ENCODE measurements at regions not wholly inside any gene's neighbourhood (a gene's known extent, or its start where the extent isn't known, plus 50 kb on each side); places are given as distances from the start of the nearest gene placed in this dataset.

DNA sequence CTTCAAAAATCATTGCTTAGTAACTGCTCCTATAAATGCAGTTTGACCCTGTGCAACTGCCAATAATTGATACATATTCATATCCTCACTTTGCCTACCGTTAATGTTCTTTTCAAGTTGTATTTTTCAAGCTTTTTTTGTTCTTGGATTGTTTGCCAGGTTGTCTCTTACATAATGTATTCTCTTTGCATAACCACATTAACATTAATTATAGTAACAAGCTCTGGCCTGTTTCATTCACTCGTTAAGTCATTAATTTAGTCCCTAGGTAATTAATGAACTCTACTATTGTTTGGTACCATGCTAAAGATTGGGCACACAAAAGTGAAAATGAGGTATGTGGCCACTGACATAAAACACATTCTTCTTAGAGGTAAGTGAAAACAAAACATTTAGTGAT, 1338.8 kb downstream of the NSUN3 start:
- Histone ChIP-seq H3K27ac (no peak overlapping the region), H3K9me3 (no peaks in the 10 kb centered on the region), H3K4me3 (no peak overlapping the region), H3K27me3 (no peaks in the 10 kb centered on the region), H3K36me3 (no peaks in the 10 kb centered on the region), H3K4me1 (no peaks in the 10 kb centered on the region)
- TF ChIP-seq, protein P1, sequence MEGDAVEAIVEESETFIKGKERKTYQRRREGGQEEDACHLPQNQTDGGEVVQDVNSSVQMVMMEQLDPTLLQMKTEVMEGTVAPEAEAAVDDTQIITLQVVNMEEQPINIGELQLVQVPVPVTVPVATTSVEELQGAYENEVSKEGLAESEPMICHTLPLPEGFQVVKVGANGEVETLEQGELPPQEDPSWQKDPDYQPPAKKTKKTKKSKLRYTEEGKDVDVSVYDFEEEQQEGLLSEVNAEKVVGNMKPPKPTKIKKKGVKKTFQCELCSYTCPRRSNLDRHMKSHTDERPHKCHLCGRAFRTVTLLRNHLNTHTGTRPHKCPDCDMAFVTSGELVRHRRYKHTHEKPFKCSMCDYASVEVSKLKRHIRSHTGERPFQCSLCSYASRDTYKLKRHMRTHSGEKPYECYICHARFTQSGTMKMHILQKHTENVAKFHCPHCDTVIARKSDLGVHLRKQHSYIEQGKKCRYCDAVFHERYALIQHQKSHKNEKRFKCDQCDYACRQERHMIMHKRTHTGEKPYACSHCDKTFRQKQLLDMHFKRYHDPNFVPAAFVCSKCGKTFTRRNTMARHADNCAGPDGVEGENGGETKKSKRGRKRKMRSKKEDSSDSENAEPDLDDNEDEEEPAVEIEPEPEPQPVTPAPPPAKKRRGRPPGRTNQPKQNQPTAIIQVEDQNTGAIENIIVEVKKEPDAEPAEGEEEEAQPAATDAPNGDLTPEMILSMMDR (IDR thresholded peaks at IDR 0.05) = no peak
- no peak for ATAC-seq
- WGBS, 2 donors = 78 to 87% methylated on average over 2 of the region's 2 CpGs
- DNase-seq = no peak
- intact Hi-C loops (cut with DNase I) = no loop called here

DNA sequence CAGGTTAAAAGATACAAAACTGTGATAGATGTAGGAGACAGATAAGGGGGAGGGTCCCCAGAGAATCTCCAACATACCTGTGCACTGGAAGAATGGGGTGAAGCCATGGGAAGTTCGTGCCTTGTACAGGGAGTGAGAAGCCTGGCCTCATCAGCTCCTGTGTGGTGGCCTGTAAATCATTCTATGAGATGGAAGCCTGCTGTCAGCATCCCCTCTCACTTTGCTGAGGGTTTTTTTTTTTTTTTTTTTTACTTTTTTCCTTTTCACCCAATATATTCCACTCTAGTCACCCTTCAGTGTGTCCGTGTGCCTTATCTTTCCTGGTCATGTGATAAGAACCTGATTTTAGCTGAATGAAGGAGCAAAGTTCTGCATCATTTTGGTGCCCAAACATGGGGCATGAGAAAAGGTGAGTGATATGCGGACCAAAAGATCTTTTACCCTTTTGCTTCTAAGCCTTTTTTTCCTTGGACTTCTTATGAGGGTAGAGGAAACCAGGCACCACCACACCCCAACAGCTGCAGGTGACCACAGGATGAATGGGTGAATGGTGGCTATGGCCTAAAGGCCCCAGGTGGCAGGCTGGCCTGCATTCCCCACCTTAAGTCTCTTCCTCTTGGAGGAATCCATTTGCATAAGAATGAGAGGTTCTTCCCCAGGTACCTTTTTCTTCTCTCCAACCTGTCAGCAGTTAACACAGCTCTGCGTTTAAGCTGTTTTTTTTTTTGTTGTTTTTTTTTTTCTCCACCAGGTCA, 1345.0 kb downstream of the NSUN3 start:
- intact Hi-C loops (cut with DNase I) = no loop called here
- Histone ChIP-seq H3K4me1 (no peaks in the 10 kb centered on the region), H3K9me3 (peaks cover 0 to 9% (median 0%) of the 10 kb centered on the region in 11 donors), H3K27me3 (no peaks in the 10 kb centered on the region), H3K36me3 (no peaks in the 10 kb centered on the region), H3K27ac (no peak overlapping the region), H3K4me3 (no peak overlapping the region)
- ATAC-seq (no peak), DNase-seq (no peak)
- 73 to 80% methylated on average over 4 of the region's 4 CpGs for WGBS, 2 donors
- TF ChIP-seq, protein P1 (IDR thresholded peaks at IDR 0.05) = no peak

DNA sequence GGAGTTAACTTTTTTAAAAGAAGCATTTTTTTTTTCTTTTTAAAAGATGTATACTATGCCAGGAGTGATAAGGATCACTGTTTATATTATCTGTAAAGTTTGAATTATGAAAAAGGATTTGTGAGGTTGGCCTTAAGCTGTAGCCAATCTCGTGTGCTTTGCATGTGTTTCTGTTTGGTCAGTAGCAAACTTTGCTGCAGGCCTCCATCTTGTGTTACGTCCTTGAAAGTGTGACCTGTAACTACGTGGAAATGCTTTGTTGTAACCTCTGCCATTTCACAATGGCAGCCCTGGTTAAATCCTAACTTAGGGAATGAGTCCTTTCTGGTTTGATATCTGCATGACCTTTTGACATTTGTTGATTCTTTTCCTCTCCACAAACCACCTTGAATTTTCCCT, 1345.6 kb downstream of the NSUN3 start:
- intact Hi-C loops (cut with DNase I) = no loop called here
- H3K4me3 ChIP-seq = no peak overlapping the region
- peaks cover 0 to 9% (median 0%) of the 10 kb centered on the region in 11 donors for H3K9me3 ChIP-seq
- 64 to 75% methylated on average over 3 of the region's 3 CpGs for WGBS, 2 donors
- H3K36me3 ChIP-seq = no peaks in the 10 kb centered on the region
- H3K4me1 ChIP-seq = no peaks in the 10 kb centered on the region
- ATAC-seq (no peak), DNase-seq (no peak)
- H3K27me3 ChIP-seq = no peaks in the 10 kb centered on the region
- no peak overlapping the region for H3K27ac ChIP-seq
- TF ChIP-seq, protein P1 (IDR thresholded peaks at IDR 0.05) = no peak

DNA sequence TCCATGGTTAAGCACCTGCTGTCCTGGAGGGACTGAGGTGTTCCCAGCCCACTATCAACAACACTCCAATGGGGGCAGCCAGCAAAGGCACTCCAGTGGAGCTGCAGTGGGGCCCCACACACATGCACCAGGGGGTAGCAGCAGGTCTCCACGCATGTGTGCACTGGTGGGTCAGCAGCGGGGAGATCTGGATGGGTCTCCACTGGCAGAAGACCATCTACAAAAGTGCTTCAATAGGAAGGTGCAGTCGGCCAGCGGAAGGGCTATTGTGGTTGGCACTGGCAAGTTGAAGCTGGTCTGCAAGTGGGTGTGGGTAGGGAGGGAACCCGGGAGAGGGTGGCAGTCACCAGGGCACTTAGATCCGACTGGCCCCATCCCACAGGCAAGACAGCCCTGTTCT, 1355.4 kb downstream of the NSUN3 start:
- Histone ChIP-seq H3K27me3 (no peaks in the 10 kb centered on the region), H3K4me1 (no peaks in the 10 kb centered on the region), H3K36me3 (no peaks in the 10 kb centered on the region), H3K4me3 (no peak overlapping the region), H3K9me3 (peaks cover 0 to 34% (median 13%) of the 10 kb centered on the region in 11 donors), H3K27ac (no peak overlapping the region)
- intact Hi-C loops (cut with DNase I) = no loop called here
- TF ChIP-seq, protein P1 (IDR thresholded peaks at IDR 0.05) = no peak
- no peak for DNase-seq
- ATAC-seq = no peak
- 83 to 90% methylated on average over 6 of the region's 6 CpGs for WGBS, 2 donors

Data from heart right ventricle (tissue), 16 donors.